Heart right ventricle (tissue), 16 donors: ENCODE measurements at regions not wholly inside any gene's neighbourhood (a gene's known extent, or its start where the extent isn't known, plus 50 kb on each side); places are given as distances from the start of the nearest gene placed in this dataset.
"Not testable (repeated sequence)": the region's sequence is repeated elsewhere in the genome, so short reads cannot be mapped to it uniquely, and the experiment has no call there.

Source experiments
- ATAC-seq, 8 donors: fragments of 200-7000 bp; cut with Tn5 transposase; one replicate each; pipeline ENCODE4 v1.9.1; 2020; ENCODE audit warnings: mild to moderate bottlenecking in 8 of 8, moderate library complexity in 8 of 8, moderate number of reproducible peaks in 1 of 8
- DNase-seq, 2 donors: peaks; one replicate each; pipeline ENCODE4 v3.0.0-alpha.2; 2020
- H3K27ac ChIP-seq, 10 donors: fragments of 200-600 bp; sonication (generic) in 2 of 10; one replicate each; pipeline versions ENCODE4 v1.5.0 to v1.8.0; 2020 to 2022; ENCODE audit warnings: mild to moderate bottlenecking in 3 of 10
- H3K27me3 ChIP-seq, 7 donors: fragments of 200-600 bp; one replicate each; pipeline ENCODE4 v1.8.0; 2021 to 2022; ENCODE audit warnings: mild to moderate bottlenecking in 2 of 7
- H3K36me3 ChIP-seq, 9 donors: fragments of 200-600 bp; sonication (generic) in 1 of 9; one replicate each; pipeline versions ENCODE4 v1.5.0 to v1.8.0; 2020 to 2022; ENCODE audit warnings: mild to moderate bottlenecking in 2 of 9
- H3K4me1 ChIP-seq, 9 donors: fragments of 200-600 bp; sonication (generic) in 1 of 9; one replicate each; pipeline versions ENCODE4 v1.5.0 to v1.8.0; 2020 to 2022; ENCODE audit warnings: mild to moderate bottlenecking in 4 of 9
- H3K4me3 ChIP-seq, 10 donors: fragments of 200-600 bp; sonication (generic) in 2 of 10; one replicate each; pipeline versions ENCODE4 v1.5.0 to v1.8.0; 2020 to 2022; ENCODE audit warnings: mild to moderate bottlenecking in 7 of 10, moderate library complexity in 2 of 10
- H3K9me3 ChIP-seq, 11 donors: fragments of 200-600 bp in 10 of 11; sonication (generic) in 2 of 11; one replicate each; pipeline versions ENCODE4 v1.5.0 to v1.8.0; 2013 to 2022; ENCODE audit warnings: mild to moderate bottlenecking in 2 of 11, control low read depth in 1 of 11, moderate library complexity in 1 of 11
- CTCF ChIP-seq, 9 donors: fragments of 200-600 bp; sonication (generic) in 2 of 9; IDR thresholded peaks; one replicate each; pipeline versions ENCODE4 v1.5.0 to v1.8.0; 2021 to 2022; ENCODE audit warnings: antibody characterized with exemption in 9 of 9, mild to moderate bottlenecking in 5 of 9, moderate library complexity in 1 of 9
- WGBS, 2 donors: extraction: QIAGEN DNeasy Blood & Tissue Kit; methylation state at CpG; one replicate each; pipeline ENCODE4 v1.1.7; 2013; ENCODE audit warnings: inconsistent platforms in 1 of 2; 5-methylcytosine and 5-hydroxymethylcytosine counted together
- intact Hi-C, 10 donors: fragments of 100-400 bp; cut with DNase I; formaldehyde crosslinking; loops; one replicate each; pipeline versions ENCODE4 v1.11.1 to v1.14.2; 2022
- donor health status: Arrhythmogenic right ventricular cardiomyopathy.
- donor health status: ischemic (EF 13 %, LVEDD 7.1; RV severe dilation, severe dysfunction).
- donor health status: healthy with polysubstance abuse.
- donor health status: DM: no; HTN: yes; CAD: no.
- donor health status: DM: no; HTN: no; CAD: no.
- donor health status: ischemic (EF 25% LVEDD 6.9; RV normal size, moderate dysfunction).
- donor health status: ischemic (EF 25% LVEDD 5.7; RV mildly dilated, moderate dysfunction).
- donor health status: healthy.
- donor health status: DM: yes; HTN: yes; CAD: no.
- donor health status: Ischemic cardiomyopathy.
- donor health status: ischemic (EF 35%, LVEDD 5.7; RV mildly dilated, moderate dysfunction).
- donor health status: nonischemic (EF 11% LVEDD 7.7; RV severe dilation, severe dysfunction).
- donor health status: DM: yes; HTN: yes; CAD: no.
- donor health status: PGD.
- donor health status: ischemic (EF 29% LVEDD 5.4; RV normal size, mild dysfunction).
- donor health status: nonischemic (EF 23%, LVEDD 6.1; RV moderate dilation, normal function).

GRCh38 chr11:115612046-115612730 lies 108.0 kb upstream of the CADM1 start:
- TF ChIP-seq CTCF (IDR thresholded peaks at IDR 0.05) = no peak
- Histone ChIP-seq H3K9me3 (no peaks in the 10 kb centered on the region), H3K27me3 (peaks cover 0 to 18% (median 0%) of the 10 kb centered on the region in 7 donors), H3K4me1 (peaks cover 4 to 27% (median 10%) of the 10 kb centered on the region in 9 donors), H3K4me3 (no peak overlapping the region), H3K36me3 (no peaks in the 10 kb centered on the region), H3K27ac (no peak overlapping the region)
- DNase-seq = no peak
- WGBS, 2 donors = 78 to 85% methylated on average over 9 of the region's 9 CpGs
- ATAC-seq = no peak
- intact Hi-C loops = no loop called here

- peaks cover 0 to 29% (median 11%) of the 10 kb centered on the region in 9 donors for H3K4me1 ChIP-seq
- intact Hi-C loops = no loop called here
- 76 to 85% methylated on average over 6 of the region's 6 CpGs for WGBS, 2 donors
- no peaks in the 10 kb centered on the region for H3K9me3 ChIP-seq
- peaks cover 0 to 18% (median 0%) of the 10 kb centered on the region in 7 donors for H3K27me3 ChIP-seq
- H3K4me3 ChIP-seq = no peak overlapping the region
- no peaks in the 10 kb centered on the region for H3K36me3 ChIP-seq
- TF ChIP-seq CTCF (IDR thresholded peaks at IDR 0.05) = no peak
- H3K27ac ChIP-seq = no peak overlapping the region
- DNase-seq (no peak), ATAC-seq (no peak)
These were observed 107.1 kb upstream of the CADM1 start for GRCh38 chr11:115611343-115611742.

GRCh38 chr11:115610908-115611307 lies 106.7 kb upstream of the CADM1 start:
- 93 to 94% methylated on average over 3 of the region's 3 CpGs for WGBS, 2 donors
- DNase-seq (no peak), ATAC-seq (no peak)
- Histone ChIP-seq H3K27ac (no peak overlapping the region), H3K4me3 (no peak overlapping the region), H3K9me3 (no peaks in the 10 kb centered on the region), H3K4me1 (peaks cover 0 to 33% (median 11%) of the 10 kb centered on the region in 9 donors), H3K27me3 (peaks cover 0 to 18% (median 0%) of the 10 kb centered on the region in 7 donors), H3K36me3 (no peaks in the 10 kb centered on the region)
- TF ChIP-seq CTCF (IDR thresholded peaks at IDR 0.05) = no peak
- intact Hi-C loops = no loop called here

GRCh38 chr11:115610234-115610633 lies 106.0 kb upstream of the CADM1 start:
- Histone ChIP-seq H3K4me1 (peaks cover 0 to 34% (median 11%) of the 10 kb centered on the region in 9 donors), H3K27me3 (peaks cover 0 to 18% (median 0%) of the 10 kb centered on the region in 7 donors)
- H3K4me3 ChIP-seq, H3K27ac ChIP-seq, H3K36me3 ChIP-seq, DNase-seq, H3K9me3 ChIP-seq, ATAC-seq, intact Hi-C loops: not testable (repeated sequence)
- WGBS, 2 donors = 91 to 100% methylated on average over 1 of the region's 1 CpG

GRCh38 chr11:115608976-115609375 lies 104.8 kb upstream of the CADM1 start:
- Histone ChIP-seq H3K27me3 (peaks cover 0 to 18% (median 0%) of the 10 kb centered on the region in 7 donors), H3K36me3 (no peaks in the 10 kb centered on the region), H3K4me3 (no peak overlapping the region), H3K9me3 (no peaks in the 10 kb centered on the region), H3K27ac (peak overlapping the region in 2 of 10 donors; percentile 79 to 86), H3K4me1 (peaks cover 0 to 34% (median 11%) of the 10 kb centered on the region in 9 donors)
- 92 to 93% methylated on average over 6 of the region's 6 CpGs for WGBS, 2 donors
- DNase-seq (no peak), ATAC-seq (no peak)
- intact Hi-C loops = loop anchor here in 3 of 10 donors (10.0 kb wide), 2 partner anchors 64 to 104 kb away; partner anchors contain the start of gene CADM1 (in 2 of the 3)
- TF ChIP-seq CTCF (IDR thresholded peaks at IDR 0.05) = no peak
